ENCODE measurements at regions not wholly inside any gene's neighbourhood (a gene's known extent, or its start where the extent isn't known, plus 50 kb on each side); places are given as distances from the start of the nearest gene placed in this dataset.

GRCh38 chr4:31324814-31325213 is 604.6 kb downstream of the PCDH7 start:
- TF ChIP-seq CTCF (IDR thresholded peaks at IDR 0.05), result no peak
- TF ChIP-seq POLR2A (IDR thresholded peaks at IDR 0.05), result no peak

Measured in right lobe of liver (tissue), 4 donors.